Neural progenitor cell (in vitro differentiated cells): ENCODE measurements at regions not wholly inside any gene's neighbourhood (a gene's known extent, or its start where the extent isn't known, plus 50 kb on each side); places are given as distances from the start of the nearest gene placed in this dataset.

ENCODE experiments used
- DNase-seq: peaks from one replicate; pipeline ENCODE4 v3.0.0-alpha.2; 2016; ENCODE audit warnings: low spot score
- H2AFZ ChIP-seq: fragments of 200-600 bp; sonication (generic); replicated peaks from 2 replicates; pipeline ENCODE4 v1.6.1; 2016; ENCODE audit warnings: antibody characterized with exemption
- H3F3A ChIP-seq: fragments of 200-600 bp; sonication (generic); 2 replicates; pipeline ENCODE4 v1.6.1; 2016; ENCODE audit warnings: antibody characterized with exemption, low read depth
- H3K27ac ChIP-seq: fragments of 200-600 bp; sonication (generic); 2 replicates; pipeline ENCODE4 v1.5.1; 2016; ENCODE audit warnings: mild to moderate bottlenecking
- H3K27me3 ChIP-seq: fragments of 200-600 bp; sonication (generic); 2 replicates; pipeline ENCODE4 v1.6.1; 2016; ENCODE audit warnings: mild to moderate bottlenecking, moderate library complexity
- H3K36me3 ChIP-seq: fragments of 200-600 bp; sonication (generic); 2 replicates; pipeline ENCODE4 v1.5.1; 2016
- H3K4me1 ChIP-seq: fragments of 200-600 bp; sonication (generic); 2 replicates; pipeline ENCODE4 v1.6.1; 2016; ENCODE audit warnings: mixed run types
- H3K4me2 ChIP-seq: fragments of 200-600 bp; sonication (generic); 2 replicates; pipeline ENCODE4 v1.6.1; 2016
- H3K4me3 ChIP-seq: fragments of 200-600 bp; sonication (generic); 2 replicates; pipeline ENCODE4 v1.5.1; 2016
- H3K79me2 ChIP-seq: fragments of 200-600 bp; sonication (generic); 2 replicates; pipeline ENCODE4 v1.6.1; 2016; ENCODE audit warnings: low read depth
- H3K9ac ChIP-seq: fragments of 200-600 bp; sonication (generic); 2 replicates; pipeline ENCODE4 v1.6.1; 2016
- H3K9me3 ChIP-seq: fragments of 200-600 bp; sonication (generic); 2 replicates; pipeline ENCODE4 v1.5.1; 2016; ENCODE audit warnings: low read depth
- H4K20me1 ChIP-seq: fragments of 200-600 bp; sonication (generic); 2 replicates; pipeline ENCODE4 v1.6.1; 2016; ENCODE audit warnings: low read depth
- H3K27ac Mint-ChIP-seq: 3 replicates; pipeline ENCODE4 v1.8.0; 2021; ENCODE audit warnings: mixed read lengths
- H3K27me3 Mint-ChIP-seq: 2 replicates; pipeline ENCODE4 v1.8.0; 2022; ENCODE audit warnings: low read depth, mild to moderate bottlenecking, inconsistent platforms, moderate library complexity, mixed read lengths; ENCODE audit not compliant: insufficient read depth
- H3K36me3 Mint-ChIP-seq: 3 replicates; pipeline ENCODE4 v1.8.0; 2021; ENCODE audit warnings: mixed read lengths
- H3K4me1 Mint-ChIP-seq: 3 replicates; pipeline ENCODE4 v1.8.0; 2021; ENCODE audit warnings: mixed read lengths
- H3K4me3 Mint-ChIP-seq: 3 replicates; pipeline ENCODE4 v1.8.0; 2021; ENCODE audit warnings: mild to moderate bottlenecking, moderate library complexity, mixed read lengths
- H3K9me3 Mint-ChIP-seq: 3 replicates; pipeline ENCODE4 v1.8.0; 2020; ENCODE audit warnings: mixed read lengths
- EZH2 ChIP-seq: fragments of 200-600 bp; sonication (generic); IDR thresholded peaks from 2 replicates; pipeline ENCODE4 v1.6.1; 2017; ENCODE audit warnings: antibody characterized with exemption, mild to moderate bottlenecking, moderate library complexity
- EZH2phosphoT487 ChIP-seq: fragments of 200-600 bp; sonication (generic); IDR thresholded peaks from 2 replicates; pipeline ENCODE4 v1.6.1; 2017; ENCODE audit warnings: antibody characterized with exemption
- TF ChIP-seq, protein P1 (sequence below): fragments of 200-600 bp; sonication (generic); IDR thresholded peaks from 2 replicates; pipeline ENCODE4 v1.5.1; 2017; ENCODE audit warnings: antibody characterized with exemption, mild to moderate bottlenecking

DNA sequence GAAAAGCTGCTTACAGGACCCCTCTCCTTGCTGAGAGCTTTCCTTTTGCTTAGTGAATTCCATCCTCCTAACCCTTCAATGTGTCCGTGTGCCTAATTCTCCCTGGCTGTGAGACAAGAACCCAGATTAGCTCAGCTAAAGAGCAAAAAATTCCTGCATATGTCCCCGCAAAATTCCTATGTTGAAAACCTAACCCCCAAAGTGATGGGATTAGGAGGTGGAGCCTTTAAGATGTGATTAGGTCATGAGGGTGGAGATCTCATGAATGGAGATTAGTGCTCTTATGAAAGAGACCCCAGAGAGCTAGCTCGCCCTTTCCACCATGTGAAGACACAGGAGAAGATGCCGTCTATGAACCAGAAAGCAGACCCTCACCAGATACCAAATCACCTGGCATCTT is 503.0 kb upstream of the DIAPH2 start:
- Mint-ChIP-seq H3K4me3 (no peak overlapping the region), H3K4me1 (peaks cover 15% of the 10 kb centered on the region), H3K27ac (peak overlapping the region; percentile 31), H3K36me3 (no peaks in the 10 kb centered on the region), H3K9me3 (no peaks in the 10 kb centered on the region), H3K27me3 (peaks cover 3% of the 10 kb centered on the region)
- no peak for TF ChIP-seq EZH2phosphoT487
- Histone ChIP-seq H3K36me3 (no peaks in the 10 kb centered on the region), H3F3A (no peaks in the 10 kb centered on the region), H3K4me3 (no peak overlapping the region), H3K79me2 (no peaks in the 10 kb centered on the region), H4K20me1 (no peaks in the 10 kb centered on the region), H3K4me1 (peaks cover 4% of the 10 kb centered on the region), H2AFZ (peak overlapping the region; percentile 63), H3K9ac (no peak overlapping the region), H3K27ac (peak overlapping the region; percentile 47), H3K27me3 (no peaks in the 10 kb centered on the region), H3K9me3 (no peaks in the 10 kb centered on the region), H3K4me2 (peak overlapping the region; percentile 23)
- DNase-seq, result peak; percentile 40

DNA sequence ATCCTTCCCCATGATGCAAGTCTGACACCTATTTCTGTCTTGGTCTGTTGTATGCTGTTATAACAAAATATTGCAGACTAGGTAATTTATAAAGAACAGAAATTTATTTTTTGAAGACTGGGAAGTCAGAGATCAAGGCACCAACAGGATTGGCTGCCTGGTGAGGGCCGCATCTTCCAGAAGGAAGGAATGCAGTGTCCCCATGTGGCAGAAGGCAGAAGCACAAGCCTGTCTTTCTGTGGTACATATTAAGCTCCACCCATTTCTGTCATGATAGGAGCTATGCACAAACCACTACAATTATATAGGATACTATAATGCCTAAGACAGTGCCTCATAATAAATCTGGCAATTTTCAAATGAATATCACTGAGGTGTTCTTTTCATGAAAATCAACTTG is 502.3 kb upstream of the DIAPH2 start:
- Histone ChIP-seq H3K27me3 (no peaks in the 10 kb centered on the region), H3K9me3 (no peaks in the 10 kb centered on the region), H3K4me2 (no peak overlapping the region), H3K36me3 (no peaks in the 10 kb centered on the region), H3K9ac (no peak overlapping the region), H3K4me3 (no peak overlapping the region), H3K27ac (no peak overlapping the region), H2AFZ (no peak overlapping the region), H4K20me1 (no peaks in the 10 kb centered on the region), H3F3A (no peaks in the 10 kb centered on the region), H3K79me2 (no peaks in the 10 kb centered on the region), H3K4me1 (peaks cover 4% of the 10 kb centered on the region)
- H3K4me3 Mint-ChIP-seq, result no peak overlapping the region
- DNase-seq, result peak; percentile 38
- H3K27me3 Mint-ChIP-seq, result peaks cover 3% of the 10 kb centered on the region
- H3K9me3 Mint-ChIP-seq, result no peaks in the 10 kb centered on the region
- peaks cover 15% of the 10 kb centered on the region for H3K4me1 Mint-ChIP-seq
- no peaks in the 10 kb centered on the region for H3K36me3 Mint-ChIP-seq
- TF ChIP-seq, protein P1, sequence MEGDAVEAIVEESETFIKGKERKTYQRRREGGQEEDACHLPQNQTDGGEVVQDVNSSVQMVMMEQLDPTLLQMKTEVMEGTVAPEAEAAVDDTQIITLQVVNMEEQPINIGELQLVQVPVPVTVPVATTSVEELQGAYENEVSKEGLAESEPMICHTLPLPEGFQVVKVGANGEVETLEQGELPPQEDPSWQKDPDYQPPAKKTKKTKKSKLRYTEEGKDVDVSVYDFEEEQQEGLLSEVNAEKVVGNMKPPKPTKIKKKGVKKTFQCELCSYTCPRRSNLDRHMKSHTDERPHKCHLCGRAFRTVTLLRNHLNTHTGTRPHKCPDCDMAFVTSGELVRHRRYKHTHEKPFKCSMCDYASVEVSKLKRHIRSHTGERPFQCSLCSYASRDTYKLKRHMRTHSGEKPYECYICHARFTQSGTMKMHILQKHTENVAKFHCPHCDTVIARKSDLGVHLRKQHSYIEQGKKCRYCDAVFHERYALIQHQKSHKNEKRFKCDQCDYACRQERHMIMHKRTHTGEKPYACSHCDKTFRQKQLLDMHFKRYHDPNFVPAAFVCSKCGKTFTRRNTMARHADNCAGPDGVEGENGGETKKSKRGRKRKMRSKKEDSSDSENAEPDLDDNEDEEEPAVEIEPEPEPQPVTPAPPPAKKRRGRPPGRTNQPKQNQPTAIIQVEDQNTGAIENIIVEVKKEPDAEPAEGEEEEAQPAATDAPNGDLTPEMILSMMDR, result peak; percentile 59
- TF ChIP-seq EZH2phosphoT487, result no peak
- H3K27ac Mint-ChIP-seq, result no peak overlapping the region

DNA sequence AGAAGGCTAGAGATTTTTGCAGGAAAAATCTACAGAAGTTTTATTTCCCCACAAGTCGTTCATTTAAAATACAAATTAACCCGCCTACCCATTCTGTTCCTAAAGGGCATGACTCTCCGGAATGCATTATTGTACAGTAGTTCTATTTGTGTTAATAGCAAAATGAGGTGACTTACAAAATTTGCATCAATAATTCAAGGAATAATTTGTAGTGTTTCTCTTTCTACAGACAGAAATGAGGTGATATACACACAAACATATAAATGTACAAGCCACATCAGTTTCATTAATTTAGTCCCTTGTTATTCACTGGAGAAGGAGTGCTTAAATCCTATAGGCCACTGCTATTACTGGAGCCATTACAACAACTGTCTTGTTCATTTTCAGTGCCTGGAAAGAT is 501.3 kb upstream of the DIAPH2 start:
- H3K9me3 ChIP-seq, result no peaks in the 10 kb centered on the region
- DNase-seq, result no peak
- H3K27ac Mint-ChIP-seq, result no peak overlapping the region

DNA sequence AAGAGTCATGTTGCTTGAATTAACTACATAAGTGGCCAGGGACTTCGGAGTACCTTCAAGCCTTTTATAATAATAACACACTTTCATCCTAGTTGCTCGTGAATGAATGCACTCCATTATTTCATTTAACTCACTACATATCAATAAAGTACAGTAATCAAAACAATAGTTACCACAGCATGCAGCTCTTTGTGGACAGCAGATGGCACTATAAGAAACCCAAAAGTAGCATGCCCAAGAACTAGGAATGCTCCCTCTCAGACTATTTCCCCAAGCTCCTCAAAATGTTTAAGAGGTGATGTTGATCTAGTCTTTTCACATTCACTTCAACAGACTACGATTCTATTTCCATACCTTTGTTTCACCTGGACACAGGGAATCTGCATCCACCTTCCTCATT is 500.8 kb upstream of the DIAPH2 start:
- Histone ChIP-seq H3K27me3 (no peaks in the 10 kb centered on the region), H3K79me2 (no peaks in the 10 kb centered on the region), H3K4me3 (no peak overlapping the region), H3K27ac (no peak overlapping the region), H3F3A (no peaks in the 10 kb centered on the region), H3K9me3 (no peaks in the 10 kb centered on the region), H3K9ac (no peak overlapping the region), H3K4me2 (no peak overlapping the region), H4K20me1 (no peaks in the 10 kb centered on the region), H2AFZ (no peak overlapping the region), H3K4me1 (peaks cover 4% of the 10 kb centered on the region), H3K36me3 (no peaks in the 10 kb centered on the region)
- H3K36me3 Mint-ChIP-seq, result no peaks in the 10 kb centered on the region
- DNase-seq, result no peak
- peaks cover 3% of the 10 kb centered on the region for H3K27me3 Mint-ChIP-seq
- TF ChIP-seq, protein P1, result peak; percentile 51
- TF ChIP-seq EZH2 (no peak), EZH2phosphoT487 (no peak)
- H3K4me3 Mint-ChIP-seq, result no peak overlapping the region
- no peak overlapping the region for H3K27ac Mint-ChIP-seq
- H3K4me1 Mint-ChIP-seq, result peaks cover 15% of the 10 kb centered on the region
- peaks cover 2% of the 10 kb centered on the region for H3K9me3 Mint-ChIP-seq

More for the DNA sequence above, 501.3 kb upstream of the DIAPH2 start:
- no peaks in the 10 kb centered on the region for H4K20me1 ChIP-seq
- H3K4me3 ChIP-seq, result no peak overlapping the region
- no peak overlapping the region for H3K27ac ChIP-seq
- H3K4me2 ChIP-seq, result no peak overlapping the region
- Mint-ChIP-seq H3K36me3 (no peaks in the 10 kb centered on the region), H3K27me3 (peaks cover 3% of the 10 kb centered on the region), H3K9me3 (peaks cover 1% of the 10 kb centered on the region), H3K4me3 (no peak overlapping the region), H3K4me1 (peaks cover 15% of the 10 kb centered on the region)
- peaks cover 4% of the 10 kb centered on the region for H3K4me1 ChIP-seq
- no peak overlapping the region for H2AFZ ChIP-seq
- H3K27me3 ChIP-seq, result no peaks in the 10 kb centered on the region
- no peak overlapping the region for H3K9ac ChIP-seq
- TF ChIP-seq, protein P1, result no peak
- TF ChIP-seq EZH2phosphoT487, result no peak
- TF ChIP-seq EZH2, result no peak
- no peaks in the 10 kb centered on the region for H3F3A ChIP-seq
- H3K36me3 ChIP-seq, result no peaks in the 10 kb centered on the region
- H3K79me2 ChIP-seq, result no peaks in the 10 kb centered on the region
